ENCODE measurements at regions not wholly inside any gene's neighbourhood (a gene's known extent, or its start where the extent isn't known, plus 50 kb on each side); places are given as distances from the start of the nearest gene placed in this dataset.

- 52 to 54% methylated on average over 3 of the region's 3 CpGs for WGBS, 2 donors
- Histone ChIP-seq H3K4me3 (replicated peaks in 1 of 3) (no peak overlapping the region), H3K27me3 (no peaks in the 10 kb centered on the region), H3K27ac (no peak overlapping the region), H3K9me3 (no peaks in the 10 kb centered on the region), H3K36me3 (no peaks in the 10 kb centered on the region), H3K4me1 (no peaks in the 10 kb centered on the region)
- intact Hi-C loops (cut with DNase I), result no loop called here
- TF ChIP-seq CTCF (IDR thresholded peaks at IDR 0.05), result no peak
- no peak for TF ChIP-seq POLR2A (IDR thresholded peaks at IDR 0.05)
- DNase-seq, result no peak
Observed at GRCh38 chr5:98585661-98586310, 187.7 kb upstream of the RGMB start.

GRCh38 chr5:98586581-98586980 lies 186.9 kb upstream of the RGMB start:
- no peaks in the 10 kb centered on the region for H3K9me3 ChIP-seq
- DNase-seq, result no peak
- intact Hi-C loops (cut with DNase I), result no loop called here
- WGBS, 2 donors, result 68 to 75% methylated on average over 4 of the region's 4 CpGs
- H3K4me1 ChIP-seq, result no peaks in the 10 kb centered on the region
- H3K27me3 ChIP-seq, result no peaks in the 10 kb centered on the region
- H3K27ac ChIP-seq, result no peak overlapping the region
- TF ChIP-seq POLR2A (IDR thresholded peaks at IDR 0.05), result no peak
- TF ChIP-seq CTCF (IDR thresholded peaks at IDR 0.05), result no peak
- no peaks in the 10 kb centered on the region for H3K36me3 ChIP-seq
- H3K4me3 ChIP-seq (replicated peaks in 1 of 3), result no peak overlapping the region

DNA sequence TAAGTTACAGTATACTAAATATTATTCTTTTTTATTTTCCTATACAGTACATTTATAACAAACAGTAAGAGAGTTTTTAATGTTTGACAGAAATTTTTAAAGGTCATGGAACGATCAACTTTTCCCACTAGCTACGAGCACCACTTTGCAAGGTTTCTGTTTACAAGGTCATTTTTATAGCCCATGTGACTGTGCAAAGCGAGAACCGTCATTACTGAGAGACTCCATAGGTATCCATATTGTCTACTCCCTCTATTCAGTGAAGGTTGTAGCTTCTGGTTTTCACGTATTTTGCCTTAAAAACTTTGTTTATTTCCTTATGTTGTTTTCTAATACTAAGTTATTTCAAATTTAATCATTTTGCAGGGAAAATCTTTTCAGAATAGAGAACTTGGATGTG lies 186.3 kb upstream of the RGMB start:
- Histone ChIP-seq H3K4me1 (no peaks in the 10 kb centered on the region), H3K9me3 (no peaks in the 10 kb centered on the region), H3K27me3 (no peaks in the 10 kb centered on the region), H3K27ac (no peak overlapping the region), H3K36me3 (no peaks in the 10 kb centered on the region), H3K4me3 (replicated peaks in 1 of 3) (no peak overlapping the region)
- 85 to 86% methylated on average over 5 of the region's 5 CpGs for WGBS, 2 donors
- DNase-seq, result no peak
- intact Hi-C loops (cut with DNase I), result no loop called here
- TF ChIP-seq POLR2A (IDR thresholded peaks at IDR 0.05) (no peak), CTCF (IDR thresholded peaks at IDR 0.05) (no peak)

- DNase-seq, result no peak
- H3K4me1 ChIP-seq, result no peaks in the 10 kb centered on the region
- H3K36me3 ChIP-seq, result no peaks in the 10 kb centered on the region
- no peaks in the 10 kb centered on the region for H3K27me3 ChIP-seq
- no peak overlapping the region for H3K27ac ChIP-seq
- no peak overlapping the region for H3K4me3 ChIP-seq (replicated peaks in 1 of 3)
- 67% methylated on average over 3 of the region's 3 CpGs for WGBS, 2 donors
- no peaks in the 10 kb centered on the region for H3K9me3 ChIP-seq
- TF ChIP-seq POLR2A (IDR thresholded peaks at IDR 0.05) (no peak), CTCF (IDR thresholded peaks at IDR 0.05) (no peak)
- intact Hi-C loops (cut with DNase I), result no loop called here
Observed at GRCh38 chr5:98588215-98588614, 185.2 kb upstream of the RGMB start.

DNA sequence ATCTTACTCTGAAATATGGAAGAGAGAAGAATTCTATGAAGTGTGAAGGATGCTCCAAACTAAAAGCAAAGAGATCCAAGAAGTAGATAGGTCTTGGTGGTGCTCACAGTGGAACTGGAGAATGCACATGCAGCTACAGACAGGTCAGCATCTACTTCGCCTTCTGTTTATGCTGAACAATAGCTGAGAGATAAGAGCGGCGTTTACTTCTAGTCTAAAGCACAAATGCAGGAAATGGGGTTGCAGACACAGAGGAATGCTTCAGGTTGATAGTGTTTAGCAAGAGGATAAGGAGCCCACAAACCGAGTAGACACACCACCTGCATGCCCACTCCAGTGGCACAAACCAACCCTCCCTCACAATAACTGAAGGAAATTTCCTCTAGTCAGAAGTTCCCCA lies 180.0 kb upstream of the RGMB start:
- intact Hi-C loops (cut with DNase I), result no loop called here

More for the DNA sequence above, 180.0 kb upstream of the RGMB start:
- no peaks in the 10 kb centered on the region for H3K36me3 ChIP-seq
- TF ChIP-seq CTCF (IDR thresholded peaks at IDR 0.05) (no peak), POLR2A (IDR thresholded peaks at IDR 0.05) (no peak)
- DNase-seq, result no peak
- no peak overlapping the region for H3K27ac ChIP-seq
- no peak overlapping the region for H3K4me3 ChIP-seq (replicated peaks in 1 of 3)
- no peaks in the 10 kb centered on the region for H3K27me3 ChIP-seq
- no peaks in the 10 kb centered on the region for H3K9me3 ChIP-seq
- WGBS, 2 donors, result 33 to 39% methylated on average over 4 of the region's 4 CpGs
- H3K4me1 ChIP-seq, result no peaks in the 10 kb centered on the region
